ENCODE measurements at regions not wholly inside any gene's neighbourhood (a gene's known extent, or its start where the extent isn't known, plus 50 kb on each side); places are given as distances from the start of the nearest gene placed in this dataset.

GRCh38 chr2:41955316-41956043, 92.3 kb upstream of the PKDCC start:
- no peak for DNase-seq (ENCODE audit: low spot score)

- no peak for DNase-seq (ENCODE audit: low spot score)
These were observed 90.4 kb upstream of the PKDCC start for GRCh38 chr2:41957431-41957830.

GRCh38 chr2:41958251-41958650, 89.6 kb upstream of the PKDCC start:
- DNase-seq (ENCODE audit: low spot score): no peak

GRCh38 chr2:41958775-41959174, 89.0 kb upstream of the PKDCC start:
- no peak for DNase-seq (ENCODE audit: low spot score)

- DNase-seq (ENCODE audit: low spot score): no peak
These were observed 88.1 kb upstream of the PKDCC start for GRCh38 chr2:41959760-41960159.

GRCh38 chr2:41962922-41963622, 84.7 kb upstream of the PKDCC start:
- no peak for DNase-seq (ENCODE audit: low spot score)

- DNase-seq (ENCODE audit: low spot score): no peak
These were observed 83.9 kb upstream of the PKDCC start for GRCh38 chr2:41963661-41964525.

- DNase-seq (ENCODE audit: low spot score): no peak
These were observed 82.5 kb upstream of the PKDCC start for GRCh38 chr2:41965173-41965908.

GRCh38 chr2:41965909-41966295, 81.9 kb upstream of the PKDCC start:
- DNase-seq (ENCODE audit: low spot score): no peak

- DNase-seq (ENCODE audit: low spot score): no peak
These were observed 81.4 kb upstream of the PKDCC start for GRCh38 chr2:41966431-41966893.

GRCh38 chr2:41966920-41967319, 80.9 kb upstream of the PKDCC start:
- no peak for DNase-seq (ENCODE audit: low spot score)

- no peak for DNase-seq (ENCODE audit: low spot score)
These were observed 80.2 kb upstream of the PKDCC start for GRCh38 chr2:41967476-41968181.

- DNase-seq (ENCODE audit: low spot score): no peak
These were observed 79.6 kb upstream of the PKDCC start for GRCh38 chr2:41968182-41968578.

- no peak for DNase-seq (ENCODE audit: low spot score)
These were observed 76.7 kb upstream of the PKDCC start for GRCh38 chr2:41970988-41971660.

- DNase-seq (ENCODE audit: low spot score): no peak
These were observed 75.6 kb upstream of the PKDCC start for GRCh38 chr2:41972179-41972578.

GRCh38 chr2:41972819-41973218, 75.0 kb upstream of the PKDCC start:
- DNase-seq (ENCODE audit: low spot score): no peak

- no peak for DNase-seq (ENCODE audit: low spot score)
These were observed 74.0 kb upstream of the PKDCC start for GRCh38 chr2:41973871-41974270.

GRCh38 chr2:41981417-41981816, 66.4 kb upstream of the PKDCC start:
- DNase-seq (ENCODE audit: low spot score): no peak

GRCh38 chr2:41985573-41986095, 62.2 kb upstream of the PKDCC start:
- DNase-seq (ENCODE audit: low spot score): no peak

GRCh38 chr2:41989501-41990180, 58.2 kb upstream of the PKDCC start:
- DNase-seq (ENCODE audit: low spot score): no peak

Measured in CD4-positive, alpha-beta T cell treated with Interleukin-15 for 4 hours (primary cell).